HG03521 (cell line): ENCODE measurements at regions not wholly inside any gene's neighbourhood (a gene's known extent, or its start where the extent isn't known, plus 50 kb on each side); places are given as distances from the start of the nearest gene placed in this dataset.
"Not testable (repeated sequence)": the region's sequence is repeated elsewhere in the genome, so short reads cannot be mapped to it uniquely, and the experiment has no call there.

ENCODE experiments used
- ATAC-seq: cut with Tn5 transposase; IDR thresholded peaks from one replicate; pipeline ENCODE4 v1.9.1; 2021; ENCODE audit warnings: mild to moderate bottlenecking, moderate library complexity; ENCODE audit not compliant: unreplicated experiment

DNA sequence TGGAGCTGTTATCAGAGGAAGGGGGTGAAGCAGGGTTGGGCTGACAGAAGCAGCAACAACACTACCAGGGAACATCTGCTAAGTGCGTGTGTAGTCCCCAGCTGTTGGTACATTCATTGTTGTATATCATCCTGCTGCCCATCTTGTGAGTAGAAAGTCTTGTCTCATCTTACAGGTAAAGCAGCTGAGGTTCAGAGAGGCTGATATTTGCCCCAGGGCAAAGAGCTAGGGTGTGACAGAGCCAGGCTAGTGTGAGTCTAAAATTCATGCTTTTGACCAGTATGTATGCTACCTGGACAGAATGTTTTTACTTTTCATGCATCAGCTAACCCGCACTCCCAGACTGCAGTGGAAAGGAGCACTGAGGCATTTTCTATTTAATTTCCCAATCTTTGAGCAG lies 221.6 kb downstream of the STK31 start:
- no peak for ATAC-seq

DNA sequence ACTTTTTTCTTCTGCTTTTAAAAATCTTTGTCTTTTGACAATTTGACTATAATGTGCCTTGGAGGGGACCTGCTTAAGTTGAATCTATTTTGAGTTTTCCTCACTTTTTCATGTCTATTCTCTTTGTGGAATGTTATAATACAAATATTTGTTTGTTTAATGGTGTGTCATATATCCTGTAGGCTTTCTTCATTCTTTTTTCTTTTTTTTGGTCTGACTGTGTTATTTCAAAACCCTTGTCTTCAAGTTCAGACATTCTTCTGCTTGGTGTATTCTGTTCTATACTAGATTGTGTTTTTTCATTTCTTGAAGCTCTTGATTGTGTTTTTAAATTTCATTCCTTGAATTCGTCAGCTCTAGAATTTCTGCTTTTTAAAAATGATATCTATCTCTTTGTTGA lies 228.2 kb downstream of the STK31 start:
- no peak for ATAC-seq

DNA sequence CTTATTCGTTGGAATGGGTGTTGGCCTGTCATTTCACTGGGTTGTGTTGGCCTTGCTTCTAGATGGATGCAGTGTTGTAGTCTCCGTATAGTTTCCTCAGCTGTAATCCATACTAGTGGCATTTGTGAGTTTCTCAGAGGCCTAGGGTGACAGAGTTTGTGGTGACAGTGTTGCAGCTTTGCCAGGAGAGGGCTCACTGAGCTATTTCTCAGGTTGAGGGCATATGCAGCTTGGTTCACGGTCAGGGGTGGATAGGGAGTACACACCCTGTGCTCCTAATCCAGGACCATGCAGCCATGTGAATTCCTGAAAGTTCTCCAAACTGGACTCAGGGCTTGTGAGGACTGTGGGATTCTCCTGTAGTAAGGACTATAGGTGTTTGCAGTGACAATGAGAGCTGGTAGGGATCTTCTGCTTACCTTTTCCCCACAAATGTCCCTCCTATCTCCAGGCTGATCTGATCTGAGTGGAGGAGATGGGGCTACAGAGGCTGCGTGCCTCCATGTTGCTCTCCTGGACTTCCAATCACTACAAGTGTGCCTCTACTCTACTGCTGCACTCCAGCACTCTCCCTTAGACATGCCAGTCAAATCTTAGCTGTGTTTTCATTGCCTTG lies 229.0 kb downstream of the STK31 start:
- no peak for ATAC-seq

DNA sequence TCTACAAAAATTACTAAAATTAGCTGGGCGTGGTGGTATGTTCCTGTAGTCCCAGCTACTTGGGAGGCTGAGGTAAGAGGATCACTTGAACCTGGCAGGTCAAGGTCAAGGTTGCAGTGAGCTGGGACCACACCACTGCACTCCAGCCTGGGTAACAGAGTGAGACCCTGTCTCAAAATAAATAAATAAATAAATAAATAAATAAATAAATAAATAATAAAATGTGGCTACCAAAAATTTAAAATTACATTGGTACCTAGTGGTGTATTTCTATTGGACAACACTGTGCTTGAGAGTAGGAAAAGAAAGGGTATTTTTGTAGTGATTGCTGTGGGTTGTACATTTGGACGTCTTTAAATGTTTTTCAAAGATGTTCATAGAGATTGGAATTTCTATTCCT lies 229.7 kb downstream of the STK31 start:
- ATAC-seq = not testable (repeated sequence)

DNA sequence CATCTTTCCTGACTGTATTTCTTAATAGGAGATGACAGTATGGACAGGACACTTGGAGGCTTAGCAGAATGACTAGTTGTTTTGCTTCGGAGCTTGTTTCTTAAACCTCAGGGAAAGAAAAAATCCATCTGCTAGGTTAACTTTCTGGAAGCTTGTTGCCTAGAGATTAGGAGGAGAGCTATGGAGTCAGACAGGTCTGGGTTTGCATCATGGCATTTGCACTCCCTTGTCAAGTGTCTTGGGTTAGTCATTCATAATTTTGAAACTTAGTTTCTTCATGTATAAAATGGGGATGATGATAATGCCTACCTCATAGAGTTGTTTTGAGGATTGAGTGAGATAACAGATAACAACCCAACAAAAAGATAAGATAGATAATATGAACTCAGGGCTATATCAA lies 231.5 kb downstream of the STK31 start:
- no peak for ATAC-seq

DNA sequence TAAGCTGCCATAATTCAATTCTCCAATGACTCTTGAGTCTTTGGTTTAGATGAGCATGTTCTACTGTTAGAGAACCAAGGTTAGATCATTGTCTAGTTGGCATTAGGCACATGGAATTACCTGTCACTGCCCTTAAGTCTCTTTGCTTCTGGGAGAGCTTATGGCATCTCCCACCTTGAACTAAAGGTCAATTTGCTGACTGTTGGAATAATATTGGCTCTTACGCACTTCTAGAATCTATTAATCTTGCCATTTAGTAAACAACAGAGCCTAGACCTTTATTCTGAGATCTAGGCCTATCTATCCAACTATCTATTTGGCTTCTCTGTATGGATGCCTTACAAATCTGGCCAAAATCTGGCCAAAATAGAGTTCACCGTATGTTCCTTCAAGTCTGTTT lies 232.0 kb downstream of the STK31 start:
- ATAC-seq = no peak

DNA sequence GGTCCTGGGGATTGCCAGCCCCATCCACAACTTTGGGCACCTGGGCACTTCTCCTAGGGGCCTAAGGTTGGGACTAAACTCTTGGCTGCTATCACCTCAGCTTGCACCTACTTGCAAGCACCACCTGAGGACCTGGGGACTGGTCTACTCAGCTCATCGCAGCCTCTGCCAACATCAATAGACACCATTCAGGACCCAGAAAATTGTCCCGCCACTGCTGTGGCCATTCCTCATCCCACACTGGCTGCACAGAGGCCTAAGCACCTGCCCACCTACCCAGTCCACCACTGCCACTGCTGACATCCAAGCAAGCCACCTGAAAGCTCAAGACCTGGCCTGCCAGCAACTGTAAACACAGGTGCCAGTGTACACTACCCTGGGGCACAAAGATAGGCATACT lies 234.1 kb downstream of the STK31 start:
- ATAC-seq = no peak

DNA sequence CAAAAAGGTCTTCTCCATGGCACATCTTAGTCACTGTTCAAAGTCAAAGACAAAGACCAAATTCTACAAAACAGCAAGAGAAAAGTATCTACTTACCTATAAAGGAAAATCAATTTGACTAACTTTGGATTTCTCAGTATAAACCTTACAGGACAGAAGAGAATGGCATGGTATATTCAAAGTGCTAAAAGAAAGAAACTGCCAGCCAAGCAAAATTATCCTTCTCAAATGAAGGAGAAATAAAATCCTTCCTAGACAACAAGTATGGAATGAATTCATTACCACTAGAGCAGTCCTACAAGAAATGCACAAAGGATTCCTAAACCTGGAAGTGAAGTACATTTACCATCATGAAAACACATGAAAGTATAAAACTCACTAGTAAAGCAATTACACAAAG lies 235.5 kb downstream of the STK31 start:
- ATAC-seq = no peak

DNA sequence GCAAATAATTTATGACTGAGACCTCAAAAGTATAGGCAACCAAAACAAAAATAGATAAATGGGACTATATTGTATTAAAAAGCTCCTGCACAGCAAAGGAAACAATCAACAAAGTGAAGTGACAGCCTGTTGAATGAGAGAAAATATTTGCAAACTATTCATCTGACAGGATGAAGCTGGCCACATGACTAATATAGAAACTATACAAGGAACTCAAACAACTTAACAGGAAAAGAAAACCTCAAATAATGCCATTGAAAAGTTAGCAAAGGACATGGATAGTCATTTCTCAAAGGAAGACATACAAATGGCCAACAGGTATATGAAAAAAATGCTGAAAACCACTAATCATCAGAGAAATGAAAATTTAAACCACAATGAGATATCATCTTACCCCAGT lies 245.1 kb downstream of the STK31 start:
- no peak for ATAC-seq

DNA sequence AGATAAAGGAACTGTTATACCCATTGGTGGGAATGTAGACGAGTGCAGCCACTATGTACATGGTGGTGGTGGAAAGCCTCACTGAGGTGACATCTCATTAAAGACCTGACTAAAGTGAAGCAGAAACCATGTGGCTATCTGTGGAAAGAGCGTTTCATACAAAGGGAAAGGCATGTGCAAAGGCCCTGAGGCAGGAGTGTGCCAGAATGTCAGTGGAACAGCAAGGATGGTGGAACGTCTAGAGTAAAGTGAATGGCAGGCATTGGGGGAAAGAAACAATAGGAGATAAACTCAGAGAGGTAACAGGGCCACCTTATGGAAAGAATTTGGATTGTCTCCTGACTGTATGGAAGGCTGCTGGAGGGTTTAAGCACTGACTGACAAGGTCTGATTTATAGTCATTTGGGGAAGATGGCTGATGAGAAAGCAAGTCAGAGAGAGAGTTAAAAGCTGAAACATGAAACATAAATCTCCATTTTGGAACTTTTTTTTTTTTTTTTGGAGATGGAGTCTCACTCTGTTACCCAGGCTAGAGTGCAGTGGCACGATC lies 245.7 kb downstream of the STK31 start:
- no peak for ATAC-seq

DNA sequence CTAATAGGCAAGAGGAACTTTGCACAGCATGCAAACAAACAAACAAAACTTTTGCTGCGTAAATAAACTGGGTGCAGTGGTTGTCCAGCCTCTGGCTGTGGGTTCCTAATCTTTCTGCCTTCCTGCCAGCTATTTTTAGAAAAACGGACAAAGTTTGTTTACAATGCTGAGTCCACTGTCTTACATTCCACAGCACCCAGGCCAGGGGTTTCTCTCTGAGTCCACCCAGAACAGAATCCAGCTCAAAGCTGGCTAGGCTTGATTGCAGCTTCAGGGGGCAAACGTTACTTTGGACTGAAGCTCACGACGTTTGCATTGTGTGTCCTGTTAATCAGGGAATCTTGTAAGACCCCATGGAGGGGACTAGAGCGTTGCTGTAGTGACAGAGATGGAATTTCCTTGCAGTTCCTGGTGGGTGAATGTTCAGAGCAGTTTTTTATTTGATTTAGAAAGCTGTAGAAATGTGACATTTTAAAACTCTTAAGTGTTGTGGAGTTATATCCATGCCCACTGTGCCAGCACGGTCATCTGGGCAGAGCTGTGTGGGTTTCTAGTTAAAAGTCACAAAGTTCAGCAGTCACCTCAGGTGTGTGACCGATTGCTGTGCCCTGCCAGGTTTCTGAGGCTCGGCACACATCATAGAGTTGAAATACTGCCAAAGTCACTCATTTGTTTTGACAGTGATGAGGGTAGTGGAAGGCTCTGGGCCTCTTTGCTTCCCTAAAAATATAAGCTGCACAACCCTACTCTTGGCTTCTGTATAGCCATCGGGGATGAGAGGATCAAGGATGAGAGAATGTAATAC lies 247.0 kb downstream of the STK31 start:
- no peak for ATAC-seq

DNA sequence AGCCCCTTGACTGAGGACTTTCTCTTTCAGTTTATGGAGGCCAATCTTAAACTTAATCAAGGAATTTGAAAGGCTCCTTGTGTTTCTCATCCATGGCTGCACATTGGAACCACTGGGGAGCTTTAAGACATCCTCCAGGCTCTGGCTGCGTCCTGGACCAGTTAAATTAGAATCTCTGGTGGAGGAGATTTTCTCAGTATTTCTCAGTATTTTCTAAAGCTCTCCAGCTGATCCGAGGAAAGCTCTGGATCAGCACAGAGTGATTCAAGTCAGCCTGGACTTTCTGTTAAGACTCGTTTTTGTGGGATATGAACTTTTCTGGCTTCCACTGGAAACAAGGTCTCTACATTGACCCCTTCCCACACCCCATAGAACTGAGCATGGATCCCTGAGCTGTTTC lies 249.8 kb downstream of the STK31 start:
- ATAC-seq = no peak

DNA sequence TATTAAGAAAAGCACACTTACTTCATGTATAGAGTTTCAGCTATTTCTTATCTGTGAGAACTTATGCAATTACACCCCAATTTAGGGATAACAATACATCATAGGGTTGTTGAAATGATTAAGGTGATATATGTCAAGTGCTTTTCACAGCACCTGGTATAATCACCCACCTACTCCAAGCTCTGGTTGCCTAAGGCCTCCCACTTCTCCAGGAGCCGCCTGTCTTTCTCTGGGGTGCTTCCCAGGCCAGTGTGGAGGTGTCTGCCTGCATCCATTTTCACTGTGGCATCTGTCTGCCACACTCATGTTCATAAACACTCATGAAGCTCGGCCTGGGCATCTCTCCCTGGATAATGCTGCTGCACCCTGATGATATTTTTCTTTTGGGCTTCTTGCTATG lies 250.3 kb downstream of the STK31 start:
- ATAC-seq = no peak

DNA sequence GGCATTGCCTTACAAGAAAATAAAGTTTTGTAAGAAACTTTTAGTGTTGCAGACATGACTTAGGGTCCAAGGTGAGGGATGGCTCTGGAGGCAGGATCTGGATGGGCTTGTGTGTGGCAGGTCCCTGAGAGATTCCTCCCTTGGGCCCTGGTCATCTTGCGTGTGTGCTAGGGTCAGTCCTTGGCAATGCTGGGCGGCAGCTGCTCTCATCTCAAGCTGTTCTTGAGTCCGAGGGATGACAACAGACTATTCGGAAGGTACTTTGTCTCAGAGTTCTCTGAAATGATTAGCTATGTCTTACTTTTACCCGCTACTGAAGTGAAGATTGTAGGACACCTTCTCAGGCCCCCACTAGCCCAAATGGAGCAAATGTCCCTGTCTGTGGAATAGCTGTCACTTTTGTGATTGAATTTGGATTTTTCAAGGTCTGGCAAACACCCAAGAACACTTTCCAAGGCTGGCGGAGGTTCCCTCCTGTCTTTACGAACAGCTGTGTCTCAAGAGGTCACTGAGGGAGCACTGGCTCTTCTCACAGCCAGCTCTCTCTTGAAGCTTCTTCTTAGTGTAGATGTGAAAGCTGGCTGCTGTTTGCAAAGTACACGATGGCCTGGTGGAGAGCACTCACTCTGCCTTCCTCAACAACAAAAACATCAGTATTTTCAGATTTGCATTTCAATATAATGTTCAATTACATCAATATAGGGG lies 253.6 kb downstream of the STK31 start:
- no peak for ATAC-seq

DNA sequence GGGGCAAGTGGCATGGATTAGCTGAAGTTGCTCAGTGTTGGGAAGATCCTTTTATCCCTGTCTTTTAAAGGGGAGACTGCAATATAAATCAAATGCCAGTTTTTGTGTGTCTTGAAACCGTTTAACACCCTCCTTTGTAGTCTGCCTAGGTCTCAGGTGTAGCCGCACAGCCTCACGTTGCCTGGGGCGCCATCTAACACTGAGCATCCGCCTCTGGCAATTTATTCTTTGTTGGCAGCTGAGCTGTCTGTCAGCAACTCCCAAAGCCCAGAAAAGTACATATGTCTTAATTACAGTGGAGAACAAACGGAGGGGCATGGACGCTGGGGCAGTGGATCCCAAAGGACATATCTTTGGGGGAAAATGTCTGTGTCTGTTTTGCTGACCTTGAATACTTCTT lies 254.7 kb downstream of the STK31 start:
- ATAC-seq = no peak

DNA sequence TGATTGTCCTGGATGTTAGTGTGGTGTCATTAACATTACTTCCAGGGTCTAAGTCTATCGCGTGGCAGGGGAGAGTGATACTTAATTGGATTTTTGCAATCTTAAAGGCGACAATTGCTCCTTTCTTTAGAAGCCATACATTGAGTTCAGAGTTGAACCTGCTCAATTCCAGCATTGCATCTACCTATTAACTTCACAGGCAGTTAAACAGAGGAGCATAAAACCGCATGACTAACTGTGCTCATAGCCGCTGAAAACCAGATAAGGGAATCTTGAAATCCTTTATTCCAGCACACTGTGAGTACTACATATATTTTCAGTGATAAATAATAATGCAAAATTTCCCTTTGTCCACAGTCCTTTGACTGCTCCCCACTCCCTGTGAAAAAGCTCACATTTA lies 255.3 kb downstream of the STK31 start:
- no peak for ATAC-seq

DNA sequence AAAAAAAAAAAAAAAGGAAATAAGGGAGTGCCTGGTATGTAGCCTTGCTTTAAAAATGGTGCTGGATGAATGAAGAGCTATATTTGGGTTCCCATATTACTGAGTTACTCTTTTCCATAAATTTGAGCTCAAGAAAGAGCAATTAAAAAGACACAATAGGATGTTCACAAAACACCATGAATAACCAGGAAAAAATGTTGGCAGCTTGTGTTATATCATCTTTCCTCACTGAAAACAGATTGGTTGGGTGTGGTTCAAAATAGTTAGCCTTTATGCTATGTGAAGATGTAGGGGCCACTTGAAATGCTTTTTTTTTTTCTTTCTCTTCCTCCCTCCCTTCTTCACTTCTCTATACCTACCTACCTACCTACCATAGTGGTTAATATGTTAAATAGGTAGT lies 256.9 kb downstream of the STK31 start:
- no peak for ATAC-seq

DNA sequence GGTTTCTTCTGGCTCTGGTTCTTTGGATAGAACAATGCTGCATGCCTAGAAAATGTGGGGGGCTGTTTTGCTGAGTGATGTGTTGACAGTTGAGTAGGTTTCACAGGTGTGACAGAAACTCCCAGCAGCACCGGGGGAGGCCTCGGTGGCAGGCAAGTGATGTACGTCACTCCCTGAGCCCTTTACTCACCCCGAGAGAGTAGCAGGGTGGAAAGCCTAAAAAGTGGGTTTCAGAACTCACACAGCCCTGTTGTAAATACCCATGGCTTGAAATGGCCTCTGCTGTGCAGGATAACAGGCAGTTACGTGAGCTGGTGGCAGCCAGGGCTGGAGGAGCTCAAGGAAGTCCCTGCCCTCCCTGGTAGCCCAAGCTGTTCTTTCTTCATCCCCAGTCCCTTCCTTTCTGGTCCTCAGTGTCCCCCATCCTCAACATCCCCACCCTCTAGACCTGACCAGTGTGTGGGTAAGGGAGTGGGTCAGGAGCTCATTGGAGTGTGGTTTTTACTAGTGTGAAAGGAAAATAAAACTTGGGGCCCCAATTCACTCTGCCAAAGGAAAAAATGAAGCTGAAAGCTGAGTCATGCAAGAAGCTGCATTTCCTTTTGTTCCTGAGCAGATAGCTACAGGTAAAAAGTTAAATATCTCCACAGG lies 258.1 kb downstream of the STK31 start:
- ATAC-seq = no peak

DNA sequence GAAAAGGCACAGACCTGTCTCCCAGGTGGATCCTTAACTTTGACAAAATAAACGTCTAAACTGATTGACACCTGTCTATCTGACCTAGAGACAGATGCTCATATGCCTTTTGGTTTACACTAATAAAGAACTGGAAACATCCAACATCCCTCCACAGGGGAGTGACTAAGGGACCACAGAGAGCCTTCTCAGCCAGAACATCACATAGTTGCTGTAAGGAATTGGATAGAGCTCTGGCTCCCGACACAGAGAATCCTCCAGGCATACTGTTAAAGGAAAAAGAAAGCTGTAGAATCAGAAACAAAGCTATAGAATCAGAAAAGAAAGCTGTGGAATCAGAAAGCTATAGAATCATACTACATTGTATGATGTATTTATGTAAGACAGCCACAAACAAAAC lies 258.8 kb downstream of the STK31 start:
- ATAC-seq = no peak

DNA sequence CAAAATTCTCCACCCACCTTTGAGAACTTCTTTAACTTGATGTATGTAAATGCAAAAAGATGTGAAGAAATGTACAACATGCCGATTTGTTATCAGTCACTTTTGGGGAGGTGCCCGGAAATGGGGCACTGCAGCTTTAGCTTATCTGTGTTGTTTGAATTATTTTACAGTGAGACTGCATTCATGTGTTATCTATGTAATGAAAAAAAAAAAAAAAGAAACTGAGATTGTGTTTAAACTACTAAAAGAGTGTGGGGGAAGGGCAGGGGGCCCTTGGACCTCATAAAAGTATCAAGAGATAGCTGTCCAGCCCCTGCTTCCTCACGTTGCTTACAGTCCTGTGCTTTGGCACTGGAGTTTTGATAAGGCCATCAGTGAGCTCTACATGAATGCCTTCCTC lies 259.4 kb downstream of the STK31 start:
- ATAC-seq = no peak

DNA sequence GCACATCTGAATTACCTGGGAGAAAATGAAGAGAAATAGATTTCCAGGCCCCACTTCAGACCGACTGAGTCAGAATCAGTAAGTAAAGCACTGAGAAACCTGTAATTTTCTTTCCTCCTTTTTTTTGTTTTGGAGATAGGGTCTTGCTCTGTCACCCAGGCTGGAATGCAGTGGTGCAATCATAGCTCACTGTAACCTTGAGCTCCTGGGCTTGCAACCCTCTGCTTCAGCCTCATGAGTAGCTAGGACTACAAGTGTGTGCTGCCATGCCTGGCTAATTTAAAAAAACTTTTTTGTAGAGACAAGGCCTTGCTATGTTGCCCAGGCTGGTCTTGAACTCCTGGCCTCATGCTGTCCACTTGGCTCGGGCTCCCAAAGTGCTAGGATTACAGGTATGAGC lies 260.2 kb downstream of the STK31 start:
- no peak for ATAC-seq
